Thymus (tissue), 11 donors: ENCODE measurements at regions not wholly inside any gene's neighbourhood (a gene's known extent, or its start where the extent isn't known, plus 50 kb on each side); places are given as distances from the start of the nearest gene placed in this dataset.

Source experiments
- DNase-seq, 9 donors: peaks; one replicate each; pipeline ENCODE4 v3.0.0-alpha.2; 2013; ENCODE audit warnings: low spot score in 9 of 9, low read depth in 6 of 9, missing footprints in 1 of 9
- H3K27ac ChIP-seq, 2 donors: one replicate each; pipeline ENCODE4 v1.5.1; 2013; ENCODE audit warnings: control low read depth in 1 of 2, low read depth in 1 of 2, low read length in 1 of 2, mild to moderate bottlenecking in 1 of 2, moderate library complexity in 1 of 2
- H3K27me3 ChIP-seq, 2 donors: one replicate each; pipeline ENCODE4 v1.5.1; 2013; ENCODE audit warnings: low read length in 1 of 2; ENCODE audit not compliant: control insufficient read depth in 2 of 2, insufficient read depth in 1 of 2
- H3K36me3 ChIP-seq, 2 donors: one replicate each; pipeline ENCODE4 v1.5.1; 2013; ENCODE audit warnings: low read length in 1 of 2, mild to moderate bottlenecking in 1 of 2, moderate library complexity in 1 of 2; ENCODE audit not compliant: control insufficient read depth in 2 of 2, insufficient read depth in 2 of 2
- H3K4me1 ChIP-seq, 2 donors: one replicate each; pipeline ENCODE4 v1.5.1; 2013; ENCODE audit warnings: low read length in 2 of 2; ENCODE audit not compliant: control insufficient read depth in 2 of 2, insufficient read depth in 2 of 2
- H3K4me3 ChIP-seq, 2 donors: one replicate each; pipeline ENCODE4 v1.5.1; 2013; ENCODE audit warnings: low read length in 2 of 2, control low read depth in 1 of 2, mild to moderate bottlenecking in 1 of 2
- H3K9me3 ChIP-seq, 2 donors: one replicate each; pipeline ENCODE4 v1.5.1; 2013; ENCODE audit warnings: low read length in 1 of 2, mild to moderate bottlenecking in 1 of 2; ENCODE audit not compliant: control insufficient read depth in 2 of 2, insufficient read depth in 1 of 2
- WGBS: extraction: QIAGEN DNeasy Blood & Tissue Kit; methylation state at CpG from one replicate; pipeline ENCODE4 v1.1.7; 2013; 5-methylcytosine and 5-hydroxymethylcytosine counted together
- donor health status: healthy.

DNA sequence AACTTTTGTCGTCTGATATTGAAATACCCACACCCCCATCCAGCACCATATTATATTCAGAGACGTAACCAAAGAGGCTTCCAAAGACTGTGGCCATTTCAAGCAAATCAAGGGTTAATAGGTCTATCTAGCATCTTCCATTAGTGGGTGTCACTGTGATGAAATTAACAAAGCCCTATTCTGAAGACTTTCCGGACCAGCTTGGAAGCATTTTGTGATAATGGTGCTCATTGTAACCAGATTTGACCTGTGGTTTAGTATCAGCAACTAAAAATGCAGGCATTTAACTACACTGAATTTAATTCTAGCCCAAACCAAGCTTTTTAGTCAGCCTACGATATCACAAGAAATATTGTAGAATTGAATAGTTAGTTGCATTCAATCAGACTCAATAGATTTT lies 309.7 kb upstream of the TENM3 start:
- DNase-seq = no peak
- no peak overlapping the region for H3K27ac ChIP-seq
- H3K27me3 ChIP-seq = no peaks in the 10 kb centered on the region
- WGBS = 92% methylated on average over 4 of the region's 4 CpGs
- H3K9me3 ChIP-seq = no peaks in the 10 kb centered on the region
- no peaks in the 10 kb centered on the region for H3K4me1 ChIP-seq
- H3K36me3 ChIP-seq = no peaks in the 10 kb centered on the region
- H3K4me3 ChIP-seq = no peak overlapping the region

DNA sequence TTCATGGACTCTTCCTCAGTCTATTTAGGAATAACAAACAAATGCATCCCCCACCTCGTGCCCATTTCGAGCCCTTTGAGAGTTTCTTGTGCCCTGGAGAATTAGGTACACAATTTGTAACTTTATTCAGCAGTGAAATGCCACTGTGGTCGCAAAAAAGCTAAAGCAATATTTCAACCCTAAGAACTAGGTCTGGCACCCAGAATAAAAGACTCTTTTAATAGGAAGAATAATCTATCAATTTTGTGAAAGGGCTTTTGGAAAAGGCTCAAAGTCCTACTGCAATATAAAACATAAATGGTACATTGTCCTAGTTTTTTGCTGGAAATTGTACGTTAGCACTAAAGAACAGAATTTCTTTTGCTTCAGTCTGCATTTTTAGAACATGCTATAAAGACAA lies 304.6 kb upstream of the TENM3 start:
- Histone ChIP-seq H3K27ac (no peak overlapping the region), H3K4me1 (no peaks in the 10 kb centered on the region), H3K9me3 (no peaks in the 10 kb centered on the region), H3K36me3 (no peaks in the 10 kb centered on the region), H3K27me3 (no peaks in the 10 kb centered on the region), H3K4me3 (no peak overlapping the region)
- 86% methylated on average over 4 of the region's 4 CpGs for WGBS
- DNase-seq = no peak

DNA sequence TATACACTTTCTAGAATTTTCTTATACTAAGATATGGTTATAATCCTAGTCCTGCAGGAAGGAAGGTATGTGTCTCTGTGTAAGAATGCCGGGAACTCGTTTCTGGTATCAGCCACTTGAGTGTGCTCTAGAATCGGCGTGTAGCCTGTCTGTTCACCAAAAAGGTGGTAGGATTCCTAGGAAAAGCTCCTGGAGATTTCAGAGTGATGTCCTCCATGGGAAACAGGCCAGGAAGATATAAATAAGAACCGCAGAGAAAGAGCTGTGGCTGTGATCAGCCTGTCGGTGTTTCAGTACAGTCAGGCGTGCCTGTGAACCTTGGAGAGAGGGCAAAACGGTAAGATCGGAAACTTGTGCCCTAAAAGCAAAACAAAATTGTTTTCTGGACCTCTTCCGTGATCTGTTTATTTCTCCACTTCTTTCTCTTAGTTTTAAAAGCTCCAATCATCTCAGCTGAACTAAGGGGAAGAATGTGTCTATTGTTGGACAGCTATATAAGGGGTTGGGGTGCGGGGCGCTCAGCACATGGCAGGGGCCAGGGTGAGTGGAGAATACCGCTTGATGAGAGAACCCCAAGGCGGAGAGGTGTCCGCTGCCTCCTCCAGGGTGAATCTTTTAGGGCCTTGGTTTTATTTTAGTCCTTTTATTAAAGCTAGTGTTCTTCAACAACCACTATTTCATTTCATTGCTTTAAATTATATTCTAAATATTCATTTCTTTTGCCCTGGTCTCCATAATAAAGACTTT lies 303.8 kb upstream of the TENM3 start:
- no peaks in the 10 kb centered on the region for H3K27me3 ChIP-seq
- H3K4me3 ChIP-seq = no peak overlapping the region
- 86% methylated on average over 15 of the region's 15 CpGs for WGBS
- H3K36me3 ChIP-seq = no peaks in the 10 kb centered on the region
- H3K9me3 ChIP-seq = no peaks in the 10 kb centered on the region
- no peaks in the 10 kb centered on the region for H3K4me1 ChIP-seq
- H3K27ac ChIP-seq = no peak overlapping the region
- DNase-seq = no peak

DNA sequence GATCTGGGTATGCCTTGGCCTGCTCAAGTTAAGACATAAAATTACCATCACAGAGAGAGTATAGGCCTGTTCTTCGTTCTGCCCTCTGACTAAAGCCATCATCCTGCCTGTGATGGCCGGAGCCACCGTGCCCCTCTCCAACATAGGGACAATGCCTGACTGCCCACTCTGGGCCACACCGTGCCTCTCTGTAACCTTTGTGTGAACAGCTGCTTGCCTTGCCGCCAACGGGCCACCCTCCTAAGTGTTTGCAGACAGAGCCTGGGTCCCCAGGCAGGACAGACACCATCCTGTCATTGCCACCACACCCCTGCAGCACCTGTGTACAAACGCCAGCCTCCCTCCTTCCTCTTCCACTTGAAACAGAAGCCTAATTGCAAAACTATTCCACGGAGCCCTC lies 298.7 kb upstream of the TENM3 start:
- no peak for DNase-seq
- no peak overlapping the region for H3K27ac ChIP-seq
- no peaks in the 10 kb centered on the region for H3K9me3 ChIP-seq
- H3K4me1 ChIP-seq = no peaks in the 10 kb centered on the region
- 86% methylated on average over 8 of the region's 8 CpGs for WGBS
- H3K27me3 ChIP-seq = no peaks in the 10 kb centered on the region
- H3K36me3 ChIP-seq = no peaks in the 10 kb centered on the region
- H3K4me3 ChIP-seq = no peak overlapping the region

DNA sequence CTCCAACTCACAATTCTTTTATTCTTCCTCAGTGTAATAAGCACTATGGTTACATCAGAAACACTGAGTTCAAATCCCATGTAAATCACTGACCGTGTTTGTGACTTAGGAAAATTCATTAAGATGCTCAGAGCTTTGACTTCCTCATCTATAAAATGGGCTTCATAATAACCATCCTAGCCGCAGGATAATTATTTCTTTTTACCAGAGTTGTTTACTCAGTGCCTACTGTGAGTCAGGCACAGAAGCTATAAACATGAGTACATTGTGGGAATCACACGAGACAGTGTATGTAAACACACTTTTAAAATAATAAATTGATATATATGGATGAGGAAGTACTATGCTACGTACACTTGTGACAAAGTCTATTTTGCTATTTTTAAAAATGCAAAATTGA lies 296.3 kb upstream of the TENM3 start:
- Histone ChIP-seq H3K27ac (no peak overlapping the region), H3K9me3 (peaks cover 0 to 3% of the 10 kb centered on the region in 2 donors), H3K4me3 (no peak overlapping the region), H3K4me1 (no peaks in the 10 kb centered on the region), H3K27me3 (no peaks in the 10 kb centered on the region), H3K36me3 (no peaks in the 10 kb centered on the region)
- no peak for DNase-seq
- 90% methylated on average over 4 of the region's 4 CpGs for WGBS

DNA sequence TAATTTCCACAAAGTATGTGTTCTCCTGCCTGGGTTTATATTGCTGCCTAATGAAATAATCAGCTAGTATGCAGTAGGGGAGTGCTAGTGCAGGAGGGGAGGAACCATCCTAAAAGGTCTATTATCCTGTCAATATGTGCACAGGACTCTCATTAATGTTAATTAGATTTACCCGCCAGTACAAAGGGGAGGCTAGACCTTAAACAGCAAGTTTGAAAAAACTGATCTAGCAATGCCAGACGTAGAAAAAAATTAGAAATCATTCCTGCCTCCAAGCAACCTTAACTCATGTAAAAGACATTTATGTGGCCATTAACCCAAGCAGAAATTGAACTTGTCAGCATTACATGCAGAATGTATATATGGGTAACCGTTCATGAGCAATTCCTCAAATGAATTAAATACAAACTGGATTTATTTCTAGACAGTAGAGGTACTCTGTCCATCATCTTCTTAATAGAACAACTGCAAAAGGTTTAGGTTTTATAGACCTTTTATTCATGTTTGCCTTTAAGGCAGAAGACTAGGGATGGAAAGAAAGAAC lies 294.3 kb upstream of the TENM3 start:
- whole genome bisulfite sequencing = 77% methylated on average over 3 of the region's 3 CpGs
- H3K27me3 ChIP-seq = no peaks in the 10 kb centered on the region
- no peak overlapping the region for H3K27ac ChIP-seq
- no peak for DNase-seq
- H3K36me3 ChIP-seq = no peaks in the 10 kb centered on the region
- H3K9me3 ChIP-seq = peaks cover 0 to 3% of the 10 kb centered on the region in 2 donors
- no peak overlapping the region for H3K4me3 ChIP-seq
- H3K4me1 ChIP-seq = no peaks in the 10 kb centered on the region

DNA sequence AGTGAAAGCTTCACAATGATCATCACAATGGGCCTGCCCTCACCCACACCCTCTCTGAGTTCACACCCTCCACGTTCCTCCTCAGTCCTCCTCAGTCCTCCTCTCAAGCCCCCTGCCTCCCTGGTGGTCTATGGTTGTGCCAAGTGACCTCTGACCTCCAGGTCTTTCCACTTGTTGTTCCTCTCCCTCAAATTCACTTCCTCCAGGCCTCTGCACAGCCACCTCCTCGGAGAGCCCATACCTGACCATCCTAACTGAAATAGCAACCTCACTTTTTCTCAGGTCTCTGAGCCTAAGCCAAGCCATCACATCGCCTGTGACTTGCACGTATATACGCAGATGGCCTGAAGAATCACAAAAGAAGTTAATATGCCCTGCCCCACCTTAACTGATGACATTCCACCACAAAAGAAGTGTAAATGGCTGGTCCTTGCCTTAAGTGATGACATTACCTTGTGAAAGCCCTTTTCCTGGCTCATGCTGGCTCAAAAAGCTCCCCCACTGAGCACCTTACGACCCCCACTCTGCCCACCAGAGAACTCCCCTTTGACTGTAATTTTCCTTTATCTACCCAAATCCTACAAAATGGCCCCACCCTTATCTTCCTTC lies 293.4 kb upstream of the TENM3 start:
- Histone ChIP-seq H3K4me1 (no peaks in the 10 kb centered on the region), H3K27ac (no peak overlapping the region), H3K9me3 (peaks cover 0 to 3% of the 10 kb centered on the region in 2 donors), H3K27me3 (no peaks in the 10 kb centered on the region), H3K36me3 (no peaks in the 10 kb centered on the region), H3K4me3 (no peak overlapping the region)
- WGBS = 71% methylated on average over 6 of the region's 6 CpGs
- no peak for DNase-seq

DNA sequence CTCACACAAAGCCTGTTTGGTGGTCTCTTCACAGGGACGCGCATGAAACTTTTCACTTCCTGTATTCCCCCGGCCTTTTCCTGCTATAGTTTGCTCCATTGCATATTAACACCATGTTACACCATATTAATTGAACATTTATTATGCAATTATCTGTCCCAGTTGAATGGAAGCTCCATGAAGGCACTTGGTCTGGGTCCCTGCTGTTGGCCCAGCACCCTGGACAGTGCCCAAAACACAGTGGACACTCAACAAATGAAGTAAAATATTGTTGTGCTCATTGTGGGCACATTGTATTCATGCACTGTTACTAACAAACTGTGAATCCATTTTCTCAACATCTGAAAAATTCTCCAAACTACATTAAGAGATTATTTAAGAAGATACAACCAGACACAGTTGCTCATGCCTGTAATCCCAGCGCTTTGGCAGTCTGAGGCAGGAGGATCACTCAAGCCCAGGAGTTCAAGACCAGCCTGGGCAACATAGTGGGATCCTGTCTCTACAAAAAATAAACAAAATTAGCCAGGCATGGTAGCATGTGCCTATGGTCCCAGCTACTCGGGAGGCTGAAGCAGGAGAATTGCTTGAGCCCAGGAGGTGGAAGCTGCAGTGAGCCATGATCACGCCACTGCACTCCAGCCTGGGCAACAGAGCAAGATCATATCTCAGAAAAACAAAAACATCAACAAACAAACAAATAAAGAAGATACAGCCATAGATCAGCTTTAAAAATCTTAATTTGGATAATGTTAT lies 292.7 kb upstream of the TENM3 start:
- Histone ChIP-seq H3K4me3 (no peak overlapping the region), H3K36me3 (no peaks in the 10 kb centered on the region), H3K9me3 (peaks cover 0 to 3% of the 10 kb centered on the region in 2 donors), H3K27me3 (no peaks in the 10 kb centered on the region), H3K27ac (no peak overlapping the region), H3K4me1 (no peaks in the 10 kb centered on the region)
- WGBS = 75% methylated on average over 6 of the region's 6 CpGs
- DNase-seq = no peak

DNA sequence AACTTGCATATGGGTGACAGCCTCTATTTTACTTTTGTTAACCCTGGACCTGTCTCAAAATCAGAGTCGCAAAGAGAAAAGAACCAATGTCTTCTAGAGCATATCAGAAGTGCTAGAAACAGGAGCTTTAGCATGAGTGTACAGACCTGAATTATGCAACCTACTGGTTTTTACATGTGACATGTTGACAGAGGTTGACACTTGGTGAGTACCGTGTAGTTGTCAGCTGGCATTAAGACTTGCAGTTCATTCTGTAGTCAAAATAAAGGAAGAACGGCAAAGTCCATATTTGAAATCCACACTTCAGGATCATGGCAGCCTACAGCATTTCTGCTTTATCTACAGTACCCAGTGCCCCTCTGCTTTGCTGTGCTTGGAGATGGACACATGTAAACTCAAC lies 291.9 kb upstream of the TENM3 start:
- H3K27me3 ChIP-seq = no peaks in the 10 kb centered on the region
- peaks cover 0 to 3% of the 10 kb centered on the region in 2 donors for H3K9me3 ChIP-seq
- H3K27ac ChIP-seq = no peak overlapping the region
- WGBS = 95% methylated on average over 3 of the region's 3 CpGs
- no peaks in the 10 kb centered on the region for H3K4me1 ChIP-seq
- H3K4me3 ChIP-seq = no peak overlapping the region
- H3K36me3 ChIP-seq = no peaks in the 10 kb centered on the region
- no peak for DNase-seq
